GM23338 (cell line): ENCODE measurements at regions not wholly inside any gene's neighbourhood (a gene's known extent, or its start where the extent isn't known, plus 50 kb on each side); places are given as distances from the start of the nearest gene placed in this dataset.

Experiments
- ATAC-seq: fragments of 200-7000 bp; cut with Tn5 transposase; 3 replicates; pipeline ENCODE4 v1.9.1; 2020
- DNase-seq: peaks from one replicate; pipeline ENCODE4 v3.0.0-alpha.2; 2015; ENCODE audit warnings: low spot score
- H2AFZ ChIP-seq: fragments of 200-600 bp; sonication (generic); 2 replicates; pipeline ENCODE4 v1.8.0; 2016; ENCODE audit warnings: antibody characterized with exemption, mild to moderate bottlenecking, moderate library complexity
- H3F3A ChIP-seq: fragments of 200-600 bp; sonication (generic); replicated peaks from 2 replicates; pipeline ENCODE4 v1.8.0; 2017; ENCODE audit warnings: antibody characterized with exemption, mixed run types, low read depth
- H3K27ac ChIP-seq: fragments of 200-600 bp; sonication (generic); 2 replicates; pipeline ENCODE4 v1.6.1; 2016; ENCODE audit warnings: low read depth
- H3K27me3 ChIP-seq: fragments of 200-600 bp; sonication (generic); 2 replicates; pipeline ENCODE4 v1.8.0; 2016; ENCODE audit warnings: mild to moderate bottlenecking, mixed run types, moderate library complexity; ENCODE audit not compliant: insufficient read depth
- H3K36me3 ChIP-seq: fragments of 200-600 bp; sonication (generic); 2 replicates; pipeline ENCODE4 v1.8.0; 2016; ENCODE audit warnings: mild to moderate bottlenecking; ENCODE audit not compliant: insufficient read depth
- H3K4me1 ChIP-seq: fragments of 200-600 bp; sonication (generic); 2 replicates; pipeline ENCODE4 v1.8.0; 2016; ENCODE audit warnings: mild to moderate bottlenecking, moderate library complexity; ENCODE audit not compliant: insufficient read depth
- H3K4me2 ChIP-seq: fragments of 200-600 bp; sonication (generic); 2 replicates; pipeline ENCODE4 v1.7.1; 2017; ENCODE audit warnings: mixed run types
- H3K4me3 ChIP-seq: fragments of 200-600 bp; sonication (generic); 2 replicates; pipeline ENCODE4 v1.6.1; 2016; ENCODE audit warnings: mixed run types
- H3K79me2 ChIP-seq: fragments of 200-600 bp; sonication (generic); replicated peaks from 2 replicates; pipeline ENCODE4 v1.8.0; 2017; ENCODE audit warnings: mild to moderate bottlenecking; ENCODE audit not compliant: insufficient read depth
- H3K9me2 ChIP-seq: fragments of 200-600 bp; sonication (generic); 2 replicates; pipeline ENCODE4 v1.8.0; 2017; ENCODE audit not compliant: insufficient read depth
- H4K20me1 ChIP-seq: fragments of 200-600 bp; sonication (generic); replicated peaks from 2 replicates; pipeline ENCODE4 v1.8.0; 2017; ENCODE audit warnings: mild to moderate bottlenecking; ENCODE audit not compliant: insufficient read depth
- H3K27ac Mint-ChIP-seq: 2 replicates; pipeline ENCODE4 v1.8.0; 2020; ENCODE audit warnings: inconsistent platforms, mild to moderate bottlenecking, moderate library complexity, mixed read lengths
- H3K27me3 Mint-ChIP-seq: 3 replicates; pipeline ENCODE4 v1.8.0; 2022; ENCODE audit warnings: low read depth, mild to moderate bottlenecking, moderate library complexity, mixed read lengths, inconsistent platforms; ENCODE audit not compliant: insufficient read depth, poor library complexity
- H3K36me3 Mint-ChIP-seq: 3 replicates; pipeline ENCODE4 v1.8.0; 2021; ENCODE audit warnings: low read depth, mild to moderate bottlenecking, inconsistent platforms, moderate library complexity, mixed read lengths
- H3K4me1 Mint-ChIP-seq: 3 replicates; pipeline ENCODE4 v1.8.0; 2020; ENCODE audit warnings: mild to moderate bottlenecking, inconsistent platforms, mixed read lengths
- H3K4me3 Mint-ChIP-seq: 3 replicates; pipeline ENCODE4 v1.8.0; 2021; ENCODE audit warnings: moderate library complexity, mild to moderate bottlenecking, inconsistent platforms, mixed read lengths
- H3K9me3 Mint-ChIP-seq: 3 replicates; pipeline ENCODE4 v1.8.0; 2020; ENCODE audit warnings: moderate library complexity, mild to moderate bottlenecking, inconsistent platforms, mixed read lengths
- CREB1 ChIP-seq: fragments of 250-450 bp; sonication (Bioruptor Pico); IDR thresholded peaks from 2 replicates; pipeline ENCODE4 v1.5.0; 2020; ENCODE audit warnings: low read depth, mild to moderate bottlenecking, moderate library complexity
- EZH2 ChIP-seq: fragments of 200-600 bp; sonication (generic); IDR thresholded peaks from one replicate; pipeline ENCODE4 v1.8.0; 2017; ENCODE audit warnings: antibody characterized with exemption, mild to moderate bottlenecking, low read depth; ENCODE audit not compliant: unreplicated experiment
- EZH2phosphoT487 ChIP-seq: fragments of 200-600 bp; sonication (generic); IDR thresholded peaks from one replicate; pipeline ENCODE4 v1.8.1; 2018; ENCODE audit warnings: antibody characterized with exemption; ENCODE audit not compliant: unreplicated experiment
- JUNB ChIP-seq: IDR thresholded peaks from one replicate; pipeline ENCODE4 v1.6.1; 2016; ENCODE audit warnings: antibody characterized with exemption; ENCODE audit not compliant: unreplicated experiment
- NANOG ChIP-seq: IDR thresholded peaks from 2 replicates; pipeline ENCODE4 v1.6.1; 2016; ENCODE audit warnings: antibody characterized with exemption, borderline replicate concordance
- POLR2AphosphoS5 ChIP-seq: IDR thresholded peaks from 2 replicates; pipeline ENCODE4 v1.6.1; 2016; ENCODE audit warnings: antibody characterized with exemption, low read depth
- STAT1 ChIP-seq: IDR thresholded peaks from one replicate; pipeline ENCODE4 v1.6.1; 2016; ENCODE audit warnings: antibody characterized with exemption; ENCODE audit not compliant: unreplicated experiment
- ZNF114 ChIP-seq: fragments of 250-450 bp; sonication (Bioruptor Pico); IDR thresholded peaks from 2 replicates; pipeline ENCODE4 v1.5.0; 2020; ENCODE audit warnings: mild to moderate bottlenecking, moderate library complexity
- ZNF331 ChIP-seq: fragments of 250-450 bp; sonication (Bioruptor Pico); IDR thresholded peaks from 2 replicates; pipeline ENCODE4 v1.5.0; 2020; ENCODE audit warnings: low read depth, mild to moderate bottlenecking, moderate library complexity
- TF ChIP-seq, protein P1 (sequence below): fragments of 250-450 bp; sonication (Bioruptor Pico); IDR thresholded peaks from 2 replicates; pipeline ENCODE4 v1.5.0; 2020; ENCODE audit warnings: mild to moderate bottlenecking, moderate library complexity
- TF ChIP-seq, protein P2 (sequence below), 2 experiments: fragments of 200-600 bp in 1 of 2; sonication (generic) in 1 of 2; conservative IDR thresholded peaks; 2 replicates each; pipeline versions ENCODE4 v1.5.1 to v1.6.1; 2016 to 2017; ENCODE audit warnings: antibody characterized with exemption in 2 of 2, low read depth in 2 of 2, mild to moderate bottlenecking in 2 of 2, moderate library complexity in 1 of 2
- TF ChIP-seq, protein P3 (sequence below): IDR thresholded peaks from 2 replicates; pipeline ENCODE4 v1.6.1; 2016; ENCODE audit warnings: antibody characterized with exemption
- TF ChIP-seq, protein P4 (sequence below): IDR thresholded peaks from one replicate; pipeline ENCODE4 v1.6.1; 2018; ENCODE audit warnings: antibody characterized with exemption; ENCODE audit not compliant: unreplicated experiment

DNA sequence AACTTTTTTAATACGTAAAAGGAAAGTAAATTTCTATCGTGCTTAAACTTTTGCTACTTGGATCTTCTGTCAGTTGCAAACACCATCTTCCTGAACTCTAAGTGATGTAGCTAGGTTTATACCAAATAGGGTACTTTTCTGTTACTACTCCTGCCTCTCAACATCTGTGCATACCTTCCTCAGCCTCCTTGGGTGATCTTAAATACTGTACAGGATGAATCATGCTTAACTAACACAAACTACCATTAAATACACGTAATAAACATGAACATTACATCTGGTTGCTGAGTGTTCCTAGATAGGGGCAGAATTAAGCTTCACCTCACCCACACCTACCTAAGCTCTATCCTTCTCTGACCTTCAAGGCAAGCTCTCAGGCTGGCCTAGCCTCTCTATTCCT lies 398.0 kb downstream of the TXNL1 start:
- ATAC-seq (no peak), DNase-seq (no peak)
- no peak overlapping the region for H3K27ac ChIP-seq
- Mint-ChIP-seq H3K9me3 (peaks cover 6% of the 10 kb centered on the region; the same call in 1 of the 3 replicates), H3K4me3 (no peak overlapping the region), H3K27ac (no peak overlapping the region), H3K27me3 (peaks cover 2% of the 10 kb centered on the region), H3K36me3 (no peaks in the 10 kb centered on the region), H3K4me1 (peaks cover 3% of the 10 kb centered on the region; the same call in 1 of the 3 replicates)
- H2AFZ ChIP-seq, result no peak overlapping the region
- H3K4me2 ChIP-seq, result no peak overlapping the region
- no peaks in the 10 kb centered on the region for H3K36me3 ChIP-seq
- H3K9me2 ChIP-seq, result 0 out of 2 replicates have a peak, but pooled peaks cover 3% of the 10 kb centered on the region
- H3K27me3 ChIP-seq, result no peaks in the 10 kb centered on the region
- no peak overlapping the region for H3K4me3 ChIP-seq
- TF ChIP-seq ZNF331 (CRISPR knock-in tag) (no peak), ZNF114 (no peak), CREB1 (CRISPR knock-in tag) (no peak), NANOG (no peak), EZH2phosphoT487 (no peak), EZH2 (no peak), STAT1 (no peak), POLR2AphosphoS5 (no peak), JUNB (no peak)
- TF ChIP-seq, protein P1, sequence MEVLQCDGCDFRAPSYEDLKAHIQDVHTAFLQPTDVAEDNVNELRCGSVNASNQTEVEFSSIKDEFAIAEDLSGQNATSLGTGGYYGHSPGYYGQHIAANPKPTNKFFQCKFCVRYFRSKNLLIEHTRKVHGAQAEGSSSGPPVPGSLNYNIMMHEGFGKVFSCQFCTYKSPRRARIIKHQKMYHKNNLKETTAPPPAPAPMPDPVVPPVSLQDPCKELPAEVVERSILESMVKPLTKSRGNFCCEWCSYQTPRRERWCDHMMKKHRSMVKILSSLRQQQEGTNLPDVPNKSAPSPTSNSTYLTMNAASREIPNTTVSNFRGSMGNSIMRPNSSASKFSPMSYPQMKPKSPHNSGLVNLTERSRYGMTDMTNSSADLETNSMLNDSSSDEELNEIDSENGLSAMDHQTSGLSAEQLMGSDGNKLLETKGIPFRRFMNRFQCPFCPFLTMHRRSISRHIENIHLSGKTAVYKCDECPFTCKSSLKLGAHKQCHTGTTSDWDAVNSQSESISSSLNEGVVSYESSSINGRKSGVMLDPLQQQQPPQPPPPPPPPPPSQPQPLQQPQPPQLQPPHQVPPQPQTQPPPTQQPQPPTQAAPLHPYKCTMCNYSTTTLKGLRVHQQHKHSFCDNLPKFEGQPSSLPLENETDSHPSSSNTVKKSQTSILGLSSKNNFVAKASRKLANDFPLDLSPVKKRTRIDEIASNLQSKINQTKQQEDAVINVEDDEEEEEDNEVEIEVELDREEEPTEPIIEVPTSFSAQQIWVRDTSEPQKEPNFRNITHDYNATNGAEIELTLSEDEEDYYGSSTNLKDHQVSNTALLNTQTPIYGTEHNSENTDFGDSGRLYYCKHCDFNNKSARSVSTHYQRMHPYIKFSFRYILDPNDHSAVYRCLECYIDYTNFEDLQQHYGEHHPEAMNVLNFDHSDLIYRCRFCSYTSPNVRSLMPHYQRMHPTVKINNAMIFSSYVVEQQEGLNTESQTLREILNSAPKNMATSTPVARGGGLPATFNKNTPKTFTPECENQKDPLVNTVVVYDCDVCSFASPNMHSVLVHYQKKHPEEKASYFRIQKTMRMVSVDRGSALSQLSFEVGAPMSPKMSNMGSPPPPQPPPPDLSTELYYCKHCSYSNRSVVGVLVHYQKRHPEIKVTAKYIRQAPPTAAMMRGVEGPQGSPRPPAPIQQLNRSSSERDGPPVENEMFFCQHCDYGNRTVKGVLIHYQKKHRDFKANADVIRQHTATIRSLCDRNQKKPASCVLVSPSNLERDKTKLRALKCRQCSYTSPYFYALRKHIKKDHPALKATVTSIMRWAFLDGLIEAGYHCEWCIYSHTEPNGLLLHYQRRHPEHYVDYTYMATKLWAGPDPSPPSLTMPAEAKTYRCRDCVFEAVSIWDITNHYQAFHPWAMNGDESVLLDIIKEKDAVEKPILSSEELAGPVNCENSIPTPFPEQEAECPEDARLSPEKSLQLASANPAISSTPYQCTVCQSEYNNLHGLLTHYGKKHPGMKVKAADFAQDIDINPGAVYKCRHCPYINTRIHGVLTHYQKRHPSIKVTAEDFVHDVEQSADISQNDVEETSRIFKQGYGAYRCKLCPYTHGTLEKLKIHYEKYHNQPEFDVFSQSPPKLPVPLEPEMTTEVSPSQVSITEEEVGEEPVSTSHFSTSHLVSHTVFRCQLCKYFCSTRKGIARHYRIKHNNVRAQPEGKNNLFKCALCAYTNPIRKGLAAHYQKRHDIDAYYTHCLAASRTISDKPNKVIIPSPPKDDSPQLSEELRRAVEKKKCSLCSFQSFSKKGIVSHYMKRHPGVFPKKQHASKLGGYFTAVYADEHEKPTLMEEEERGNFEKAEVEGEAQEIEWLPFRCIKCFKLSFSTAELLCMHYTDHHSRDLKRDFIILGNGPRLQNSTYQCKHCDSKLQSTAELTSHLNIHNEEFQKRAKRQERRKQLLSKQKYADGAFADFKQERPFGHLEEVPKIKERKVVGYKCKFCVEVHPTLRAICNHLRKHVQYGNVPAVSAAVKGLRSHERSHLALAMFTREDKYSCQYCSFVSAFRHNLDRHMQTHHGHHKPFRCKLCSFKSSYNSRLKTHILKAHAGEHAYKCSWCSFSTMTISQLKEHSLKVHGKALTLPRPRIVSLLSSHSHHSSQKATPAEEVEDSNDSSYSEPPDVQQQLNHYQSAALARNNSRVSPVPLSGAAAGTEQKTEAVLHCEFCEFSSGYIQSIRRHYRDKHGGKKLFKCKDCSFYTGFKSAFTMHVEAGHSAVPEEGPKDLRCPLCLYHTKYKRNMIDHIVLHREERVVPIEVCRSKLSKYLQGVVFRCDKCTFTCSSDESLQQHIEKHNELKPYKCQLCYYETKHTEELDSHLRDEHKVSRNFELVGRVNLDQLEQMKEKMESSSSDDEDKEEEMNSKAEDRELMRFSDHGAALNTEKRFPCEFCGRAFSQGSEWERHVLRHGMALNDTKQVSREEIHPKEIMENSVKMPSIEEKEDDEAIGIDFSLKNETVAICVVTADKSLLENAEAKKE (CRISPR knock-in tag), result no peak
- TF ChIP-seq, protein P2, sequence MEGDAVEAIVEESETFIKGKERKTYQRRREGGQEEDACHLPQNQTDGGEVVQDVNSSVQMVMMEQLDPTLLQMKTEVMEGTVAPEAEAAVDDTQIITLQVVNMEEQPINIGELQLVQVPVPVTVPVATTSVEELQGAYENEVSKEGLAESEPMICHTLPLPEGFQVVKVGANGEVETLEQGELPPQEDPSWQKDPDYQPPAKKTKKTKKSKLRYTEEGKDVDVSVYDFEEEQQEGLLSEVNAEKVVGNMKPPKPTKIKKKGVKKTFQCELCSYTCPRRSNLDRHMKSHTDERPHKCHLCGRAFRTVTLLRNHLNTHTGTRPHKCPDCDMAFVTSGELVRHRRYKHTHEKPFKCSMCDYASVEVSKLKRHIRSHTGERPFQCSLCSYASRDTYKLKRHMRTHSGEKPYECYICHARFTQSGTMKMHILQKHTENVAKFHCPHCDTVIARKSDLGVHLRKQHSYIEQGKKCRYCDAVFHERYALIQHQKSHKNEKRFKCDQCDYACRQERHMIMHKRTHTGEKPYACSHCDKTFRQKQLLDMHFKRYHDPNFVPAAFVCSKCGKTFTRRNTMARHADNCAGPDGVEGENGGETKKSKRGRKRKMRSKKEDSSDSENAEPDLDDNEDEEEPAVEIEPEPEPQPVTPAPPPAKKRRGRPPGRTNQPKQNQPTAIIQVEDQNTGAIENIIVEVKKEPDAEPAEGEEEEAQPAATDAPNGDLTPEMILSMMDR (conservative IDR thresholded peaks at IDR 0.05; ENCODE audit: low read depth in 2 of 2), result no peak
- TF ChIP-seq, protein P3, sequence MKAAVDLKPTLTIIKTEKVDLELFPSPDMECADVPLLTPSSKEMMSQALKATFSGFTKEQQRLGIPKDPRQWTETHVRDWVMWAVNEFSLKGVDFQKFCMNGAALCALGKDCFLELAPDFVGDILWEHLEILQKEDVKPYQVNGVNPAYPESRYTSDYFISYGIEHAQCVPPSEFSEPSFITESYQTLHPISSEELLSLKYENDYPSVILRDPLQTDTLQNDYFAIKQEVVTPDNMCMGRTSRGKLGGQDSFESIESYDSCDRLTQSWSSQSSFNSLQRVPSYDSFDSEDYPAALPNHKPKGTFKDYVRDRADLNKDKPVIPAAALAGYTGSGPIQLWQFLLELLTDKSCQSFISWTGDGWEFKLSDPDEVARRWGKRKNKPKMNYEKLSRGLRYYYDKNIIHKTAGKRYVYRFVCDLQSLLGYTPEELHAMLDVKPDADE, result no peak
- TF ChIP-seq, protein P4, sequence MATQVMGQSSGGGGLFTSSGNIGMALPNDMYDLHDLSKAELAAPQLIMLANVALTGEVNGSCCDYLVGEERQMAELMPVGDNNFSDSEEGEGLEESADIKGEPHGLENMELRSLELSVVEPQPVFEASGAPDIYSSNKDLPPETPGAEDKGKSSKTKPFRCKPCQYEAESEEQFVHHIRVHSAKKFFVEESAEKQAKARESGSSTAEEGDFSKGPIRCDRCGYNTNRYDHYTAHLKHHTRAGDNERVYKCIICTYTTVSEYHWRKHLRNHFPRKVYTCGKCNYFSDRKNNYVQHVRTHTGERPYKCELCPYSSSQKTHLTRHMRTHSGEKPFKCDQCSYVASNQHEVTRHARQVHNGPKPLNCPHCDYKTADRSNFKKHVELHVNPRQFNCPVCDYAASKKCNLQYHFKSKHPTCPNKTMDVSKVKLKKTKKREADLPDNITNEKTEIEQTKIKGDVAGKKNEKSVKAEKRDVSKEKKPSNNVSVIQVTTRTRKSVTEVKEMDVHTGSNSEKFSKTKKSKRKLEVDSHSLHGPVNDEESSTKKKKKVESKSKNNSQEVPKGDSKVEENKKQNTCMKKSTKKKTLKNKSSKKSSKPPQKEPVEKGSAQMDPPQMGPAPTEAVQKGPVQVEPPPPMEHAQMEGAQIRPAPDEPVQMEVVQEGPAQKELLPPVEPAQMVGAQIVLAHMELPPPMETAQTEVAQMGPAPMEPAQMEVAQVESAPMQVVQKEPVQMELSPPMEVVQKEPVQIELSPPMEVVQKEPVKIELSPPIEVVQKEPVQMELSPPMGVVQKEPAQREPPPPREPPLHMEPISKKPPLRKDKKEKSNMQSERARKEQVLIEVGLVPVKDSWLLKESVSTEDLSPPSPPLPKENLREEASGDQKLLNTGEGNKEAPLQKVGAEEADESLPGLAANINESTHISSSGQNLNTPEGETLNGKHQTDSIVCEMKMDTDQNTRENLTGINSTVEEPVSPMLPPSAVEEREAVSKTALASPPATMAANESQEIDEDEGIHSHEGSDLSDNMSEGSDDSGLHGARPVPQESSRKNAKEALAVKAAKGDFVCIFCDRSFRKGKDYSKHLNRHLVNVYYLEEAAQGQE, result no peak
- no peaks in the 10 kb centered on the region for H3F3A ChIP-seq
- no peaks in the 10 kb centered on the region for H3K4me1 ChIP-seq
- H4K20me1 ChIP-seq, result no peaks in the 10 kb centered on the region
- no peaks in the 10 kb centered on the region for H3K79me2 ChIP-seq
